ENCODE measurements at regions not wholly inside any gene's neighbourhood (a gene's known extent, or its start where the extent isn't known, plus 50 kb on each side); places are given as distances from the start of the nearest gene placed in this dataset.

DNA sequence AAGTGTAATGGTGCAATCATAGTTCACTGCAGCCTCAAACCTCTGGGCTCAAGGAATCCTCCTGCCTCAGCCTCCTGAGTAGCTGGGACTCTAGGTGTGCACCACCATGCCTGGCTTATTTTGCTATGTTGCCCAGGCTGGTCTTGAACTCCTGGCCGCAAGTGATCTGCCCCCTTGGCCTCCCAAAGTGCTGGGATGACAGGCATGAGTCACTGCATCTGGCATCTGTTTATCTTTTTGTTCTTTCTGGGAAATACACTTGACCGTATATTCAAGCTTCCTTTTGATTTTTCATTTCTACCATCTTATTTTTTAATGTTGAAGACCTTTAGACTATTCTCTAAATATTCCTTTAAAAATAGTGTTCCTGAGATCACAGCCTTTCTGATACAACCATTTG is 82.4 kb upstream of the OSBPL8 start:
- no peak for TF ChIP-seq POLR2AphosphoS5 (IDR thresholded peaks at IDR 0.05)
- TF ChIP-seq POLR2A (IDR thresholded peaks at IDR 0.05) = no peak
- no peak for TF ChIP-seq CTCF (IDR thresholded peaks at IDR 0.05 in 8 of 11, conservative IDR thresholded peaks at IDR 0.05 in 3 of 11)
- Histone ChIP-seq H3K9me3 (no peaks in the 10 kb centered on the region), H3K4me3 (no peak overlapping the region), H3K4me1 (no peaks in the 10 kb centered on the region), H3K27me3 (replicated peaks in 1 of 7) (no peaks in the 10 kb centered on the region), H3K36me3 (no peaks in the 10 kb centered on the region), H3K27ac (no peak overlapping the region)
- WGBS, 5 donors = 52 to 97% (median 92%) methylated on average over 2 of the region's 2 CpGs
- intact Hi-C loops (cut with DNase I; ENCODE audit: low total_unique reads) = no loop called here
- no peak for DNase-seq

- Histone ChIP-seq H3K9me3 (no peaks in the 10 kb centered on the region), H3K36me3 (no peaks in the 10 kb centered on the region), H3K27ac (no peak overlapping the region), H3K27me3 (replicated peaks in 1 of 7) (no peaks in the 10 kb centered on the region), H3K4me1 (no peaks in the 10 kb centered on the region), H3K4me3 (no peak overlapping the region)
- TF ChIP-seq POLR2AphosphoS5 (IDR thresholded peaks at IDR 0.05) = no peak
- no peak for TF ChIP-seq POLR2A (IDR thresholded peaks at IDR 0.05)
- TF ChIP-seq CTCF (IDR thresholded peaks at IDR 0.05 in 8 of 11, conservative IDR thresholded peaks at IDR 0.05 in 3 of 11) = no peak
- no peak for DNase-seq
- intact Hi-C loops (cut with DNase I; ENCODE audit: low total_unique reads) = no loop called here
Observed at GRCh38 chr12:76643438-76643837, 83.9 kb upstream of the OSBPL8 start.

DNA sequence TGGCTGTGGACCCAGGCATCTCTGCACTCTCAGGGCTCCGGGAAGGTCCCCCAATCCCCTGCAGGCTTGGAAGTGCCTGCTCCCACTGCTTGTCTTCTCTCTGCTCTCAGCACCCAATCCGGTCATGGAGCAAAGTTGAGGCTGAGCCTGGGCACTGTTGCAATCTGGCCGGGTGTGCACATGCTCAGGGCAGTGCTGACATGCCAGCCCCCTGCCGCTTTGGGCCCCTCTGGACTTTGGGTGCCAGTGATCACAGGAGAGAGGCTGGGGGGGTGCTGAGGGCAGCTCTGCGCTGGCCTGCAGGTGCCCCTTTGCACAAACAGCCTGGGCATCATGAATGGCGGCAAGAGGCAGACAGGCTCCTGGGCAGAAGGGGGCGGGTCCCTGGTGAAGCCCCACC is 85.4 kb upstream of the OSBPL8 start:
- H3K4me3 ChIP-seq = no peak overlapping the region
- DNase-seq = no peak
- H3K4me1 ChIP-seq = no peaks in the 10 kb centered on the region
- WGBS, 5 donors = 90 to 96% (median 94%) methylated on average over 4 to 7 of the region's 7 CpGs
- no peaks in the 10 kb centered on the region for H3K36me3 ChIP-seq
- no peaks in the 10 kb centered on the region for H3K9me3 ChIP-seq
- H3K27ac ChIP-seq = no peak overlapping the region
- intact Hi-C loops (cut with DNase I; ENCODE audit: low total_unique reads) = no loop called here
- H3K27me3 ChIP-seq (replicated peaks in 1 of 7) = no peaks in the 10 kb centered on the region
- TF ChIP-seq CTCF (IDR thresholded peaks at IDR 0.05 in 8 of 11, conservative IDR thresholded peaks at IDR 0.05 in 3 of 11) (no peak), POLR2AphosphoS5 (IDR thresholded peaks at IDR 0.05) (no peak), POLR2A (IDR thresholded peaks at IDR 0.05) (no peak)

DNA sequence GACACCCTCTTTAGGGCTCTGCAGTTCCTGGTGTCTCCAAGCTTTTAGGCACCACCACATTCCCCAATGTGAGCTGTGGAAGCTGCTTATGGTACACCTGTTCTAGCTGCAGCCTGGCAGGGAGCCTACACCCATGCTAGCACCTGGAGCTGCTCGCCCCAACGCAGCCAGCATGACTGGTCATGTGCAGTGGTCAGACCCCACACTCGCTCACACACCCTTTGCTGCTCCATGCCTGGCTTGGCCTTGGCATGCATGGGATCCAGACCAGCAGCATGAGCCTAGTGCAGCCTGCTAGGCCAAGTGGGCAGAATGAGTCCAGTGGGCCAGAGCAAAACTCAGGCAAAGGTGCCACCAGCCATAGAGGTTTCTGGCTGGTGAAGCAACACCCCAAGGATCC is 86.4 kb upstream of the OSBPL8 start:
- H3K36me3 ChIP-seq = no peaks in the 10 kb centered on the region
- H3K9me3 ChIP-seq = no peaks in the 10 kb centered on the region
- no peak overlapping the region for H3K27ac ChIP-seq
- no peaks in the 10 kb centered on the region for H3K4me1 ChIP-seq
- TF ChIP-seq CTCF (IDR thresholded peaks at IDR 0.05 in 8 of 11, conservative IDR thresholded peaks at IDR 0.05 in 3 of 11) (no peak), POLR2A (IDR thresholded peaks at IDR 0.05) (no peak), POLR2AphosphoS5 (IDR thresholded peaks at IDR 0.05) (no peak)
- no peak for DNase-seq
- 75 to 100% (median 95%) methylated on average over 1 to 3 of the region's 3 CpGs for WGBS, 5 donors
- intact Hi-C loops (cut with DNase I; ENCODE audit: low total_unique reads) = no loop called here
- no peaks in the 10 kb centered on the region for H3K27me3 ChIP-seq (replicated peaks in 1 of 7)
- H3K4me3 ChIP-seq = no peak overlapping the region

Data from spleen (tissue), 11 donors.